WTC11 (cell line): ENCODE measurements at regions not wholly inside any gene's neighbourhood (a gene's known extent, or its start where the extent isn't known, plus 50 kb on each side); places are given as distances from the start of the nearest gene placed in this dataset.

Experiments
- ATAC-seq: fragments of 200-7000 bp; cut with Tn5 transposase; 2 replicates; pipeline ENCODE4 v1.10.0; 2021; ENCODE audit warnings: mild to moderate bottlenecking, moderate library complexity
- CTCF ChIA-PET: fragments of 300-600 bp; sonication (Branson Sonifier 250); formaldehyde crosslinking; loops from one replicate; lab custom pipeline; 2021; ENCODE audit warnings: antibody characterized with exemption; lab: Charles Lee
- POLR2A ChIA-PET: fragments of 350-600 bp; sonication (Branson Sonifier 250); formaldehyde crosslinking; loops from one replicate; lab custom pipeline; 2021; ENCODE audit warnings: antibody characterized with exemption; lab: Charles Lee
- DNase-seq: peaks from one replicate; pipeline ENCODE4 v3.0.0; 2021; ENCODE audit warnings: low spot score
- H3K27ac Mint-ChIP-seq: 2 replicates; pipeline ENCODE4 v1.8.0; 2021; ENCODE audit warnings: mixed read lengths
- H3K27me3 Mint-ChIP-seq: 2 replicates; pipeline ENCODE4 v1.8.0; 2021; ENCODE audit warnings: low read depth, mild to moderate bottlenecking, moderate library complexity, mixed read lengths
- H3K36me3 Mint-ChIP-seq: 2 replicates; pipeline ENCODE4 v1.8.0; 2021; ENCODE audit warnings: mixed read lengths
- H3K4me1 Mint-ChIP-seq: 2 replicates; pipeline ENCODE4 v1.8.0; 2022; ENCODE audit warnings: mixed read lengths
- H3K4me3 Mint-ChIP-seq: 2 replicates; pipeline ENCODE4 v1.8.0; 2021; ENCODE audit warnings: mild to moderate bottlenecking, moderate library complexity, mixed read lengths
- H3K9me3 Mint-ChIP-seq: 2 replicates; pipeline ENCODE4 v1.8.0; 2021; ENCODE audit warnings: mixed read lengths
- CREB1 ChIP-seq: sonication (generic); formaldehyde crosslinking; IDR thresholded peaks from 2 replicates; pipeline ENCODE4 v1.8.0; 2023; ENCODE audit warnings: mild to moderate bottlenecking, missing genetic modification reagents
- CREM ChIP-seq: sonication (generic); formaldehyde crosslinking; IDR thresholded peaks from 2 replicates; pipeline ENCODE4 v1.8.1; 2022; ENCODE audit warnings: mild to moderate bottlenecking, missing genetic modification reagents, moderate library complexity
- ERG ChIP-seq: fragments of 250-450 bp; sonication (Bioruptor Pico); IDR thresholded peaks from 2 replicates; pipeline ENCODE4 v1.8.0; 2021; ENCODE audit warnings: mild to moderate bottlenecking
- ESRRA ChIP-seq: sonication (generic); formaldehyde crosslinking; IDR thresholded peaks from 2 replicates; pipeline ENCODE4 v1.8.1; 2022; ENCODE audit warnings: mild to moderate bottlenecking, missing genetic modification reagents, borderline replicate concordance
- FOXJ3 ChIP-seq: sonication (generic); formaldehyde crosslinking; IDR thresholded peaks from 2 replicates; pipeline ENCODE4 v1.9.0; 2021; ENCODE audit warnings: missing genetic modification reagents, mild to moderate bottlenecking, borderline replicate concordance
- FOXP1 ChIP-seq: sonication (generic); formaldehyde crosslinking; IDR thresholded peaks from 2 replicates; pipeline ENCODE4 v1.8.0; 2022; ENCODE audit warnings: missing genetic modification reagents, mild to moderate bottlenecking, moderate library complexity, borderline replicate concordance
- GRHL2 ChIP-seq: fragments of 250-450 bp; sonication (Bioruptor Pico); IDR thresholded peaks from 2 replicates; pipeline ENCODE4 v1.8.0; 2022; ENCODE audit warnings: mild to moderate bottlenecking, moderate library complexity; ENCODE audit not compliant: insufficient replicate concordance, severe bottlenecking
- GTF2I ChIP-seq: fragments of 250-450 bp; sonication (Bioruptor Pico); conservative IDR thresholded peaks from 2 replicates; pipeline ENCODE4 v1.4.0; 2021; ENCODE audit warnings: mild to moderate bottlenecking
- HMGA2 ChIP-seq: fragments of 250-450 bp; sonication (Bioruptor Pico); IDR thresholded peaks from 2 replicates; pipeline ENCODE4 v1.4.0; 2021; ENCODE audit warnings: mild to moderate bottlenecking, moderate library complexity
- IRF2 ChIP-seq: sonication (generic); formaldehyde crosslinking; IDR thresholded peaks from 2 replicates; pipeline ENCODE4 v1.8.0; 2022; ENCODE audit warnings: low read depth, missing genetic modification reagents, borderline replicate concordance
- MYBL2 ChIP-seq: sonication (generic); formaldehyde crosslinking; IDR thresholded peaks from 2 replicates; pipeline ENCODE4 v1.8.1; 2023; ENCODE audit warnings: mild to moderate bottlenecking, moderate library complexity, missing genetic modification reagents
- NFE2L1 ChIP-seq: sonication (generic); formaldehyde crosslinking; IDR thresholded peaks from 2 replicates; pipeline ENCODE4 v1.8.1; 2023; ENCODE audit warnings: missing genetic modification reagents
- OVOL2 ChIP-seq: fragments of 250-450 bp; sonication (Bioruptor Pico); IDR thresholded peaks from 2 replicates; pipeline ENCODE4 v1.9.0; 2021; ENCODE audit warnings: mild to moderate bottlenecking, borderline replicate concordance
- RORB ChIP-seq: fragments of 250-450 bp; sonication (Bioruptor Pico); IDR thresholded peaks from 2 replicates; pipeline ENCODE4 v1.9.0; 2021; ENCODE audit warnings: mild to moderate bottlenecking
- SMAD4 ChIP-seq: sonication (generic); formaldehyde crosslinking; IDR thresholded peaks from 2 replicates; pipeline ENCODE4 v1.8.0; 2022; ENCODE audit warnings: mild to moderate bottlenecking, missing genetic modification reagents
- TP53 ChIP-seq: sonication (generic); formaldehyde crosslinking; IDR thresholded peaks from 2 replicates; pipeline ENCODE4 v1.8.1; 2023; ENCODE audit warnings: mild to moderate bottlenecking, missing genetic modification reagents
- ZNF121 ChIP-seq: sonication (generic); formaldehyde crosslinking; IDR thresholded peaks from 2 replicates; pipeline ENCODE4 v1.8.0; 2023; ENCODE audit warnings: missing genetic modification reagents
- ZNF138 ChIP-seq: sonication (generic); formaldehyde crosslinking; conservative IDR thresholded peaks from 2 replicates; pipeline ENCODE4 v1.8.1; 2022; ENCODE audit warnings: mild to moderate bottlenecking, moderate library complexity, missing genetic modification reagents
- ZNF232 ChIP-seq: sonication (generic); formaldehyde crosslinking; IDR thresholded peaks from 2 replicates; pipeline ENCODE4 v1.8.0; 2022; ENCODE audit warnings: mild to moderate bottlenecking, missing genetic modification reagents
- ZNF423 ChIP-seq: fragments of 250-450 bp; sonication (Bioruptor Pico); IDR thresholded peaks from 2 replicates; pipeline ENCODE4 v2.1.2; 2022; ENCODE audit warnings: mild to moderate bottlenecking, moderate library complexity
- ZNF532 ChIP-seq: fragments of 250-450 bp; sonication (Bioruptor Pico); IDR thresholded peaks from 2 replicates; pipeline ENCODE4 v1.9.0; 2021; ENCODE audit warnings: mild to moderate bottlenecking, borderline replicate concordance
- ZNF671 ChIP-seq: fragments of 250-450 bp; sonication (Bioruptor Pico); IDR thresholded peaks from 2 replicates; pipeline ENCODE4 v1.8.0; 2021; ENCODE audit warnings: mild to moderate bottlenecking
- ZSCAN18 ChIP-seq: fragments of 250-450 bp; sonication (Bioruptor Pico); IDR thresholded peaks from 2 replicates; pipeline ENCODE4 v2.1.2; 2022; ENCODE audit warnings: mild to moderate bottlenecking, moderate library complexity
- TF ChIP-seq, protein P1 (sequence below): sonication (generic); formaldehyde crosslinking; IDR thresholded peaks from 2 replicates; pipeline ENCODE4 v1.8.1; 2023; ENCODE audit warnings: mild to moderate bottlenecking, missing genetic modification reagents, moderate library complexity
- TF ChIP-seq, protein P2 (sequence below): sonication (generic); formaldehyde crosslinking; IDR thresholded peaks from 2 replicates; pipeline ENCODE4 v1.8.1; 2022; ENCODE audit warnings: missing genetic modification reagents, borderline replicate concordance
- TF ChIP-seq, protein P3 (sequence below): fragments of 250-450 bp; sonication (Bioruptor Pico); IDR thresholded peaks from 2 replicates; pipeline ENCODE4 v1.9.0; 2021; ENCODE audit warnings: mild to moderate bottlenecking

DNA sequence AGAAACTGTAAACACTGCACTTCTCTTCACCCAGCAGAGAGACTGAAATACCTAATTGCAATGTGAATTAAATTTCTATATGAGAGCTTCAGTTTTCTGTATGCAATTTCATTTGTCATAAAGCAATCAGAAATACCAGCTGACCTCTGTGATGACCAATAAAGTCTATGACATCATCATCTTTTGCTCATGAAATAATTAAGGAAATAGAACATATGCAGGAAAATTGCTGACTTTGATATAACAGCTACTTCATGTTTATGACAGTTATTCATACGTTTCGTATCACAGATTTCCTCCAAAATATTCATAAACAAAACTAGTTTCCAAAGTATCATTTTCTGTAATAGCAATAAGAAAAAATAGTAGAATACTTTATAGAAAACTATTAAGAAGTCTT is 652.3 kb downstream of the SLCO4C1 start:
- ChIA-PET CTCF (no interaction called here), POLR2A (no interaction called here)
- Mint-ChIP-seq H3K4me1 (no peaks in the 10 kb centered on the region), H3K9me3 (0 out of 2 replicates have a peak, but pooled peaks cover 3% of the 10 kb centered on the region), H3K4me3 (no peak overlapping the region), H3K27ac (no peak overlapping the region), H3K27me3 (no peaks in the 10 kb centered on the region), H3K36me3 (no peaks in the 10 kb centered on the region)
- ATAC-seq (no peak), DNase-seq (no peak)
- TF ChIP-seq, protein P1, sequence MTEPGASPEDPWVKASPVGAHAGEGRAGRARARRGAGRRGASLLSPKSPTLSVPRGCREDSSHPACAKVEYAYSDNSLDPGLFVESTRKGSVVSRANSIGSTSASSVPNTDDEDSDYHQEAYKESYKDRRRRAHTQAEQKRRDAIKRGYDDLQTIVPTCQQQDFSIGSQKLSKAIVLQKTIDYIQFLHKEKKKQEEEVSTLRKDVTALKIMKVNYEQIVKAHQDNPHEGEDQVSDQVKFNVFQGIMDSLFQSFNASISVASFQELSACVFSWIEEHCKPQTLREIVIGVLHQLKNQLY (CRISPR knock-in tag), result no peak
- TF ChIP-seq ZNF232 (CRISPR knock-in tag) (no peak), NFE2L1 (CRISPR knock-in tag) (no peak), ZNF671 (CRISPR knock-in tag) (no peak), ZNF138 (CRISPR knock-in tag) (no peak), ZSCAN18 (CRISPR knock-in tag) (no peak), OVOL2 (CRISPR knock-in tag) (no peak), ZNF423 (CRISPR knock-in tag) (no peak), FOXJ3 (CRISPR knock-in tag) (no peak), GTF2I (CRISPR knock-in tag) (no peak), HMGA2 (CRISPR knock-in tag) (no peak), IRF2 (CRISPR knock-in tag) (no peak), ZNF532 (CRISPR knock-in tag) (no peak), GRHL2 (CRISPR knock-in tag) (no peak), FOXP1 (no peak), RORB (no peak), ESRRA (CRISPR knock-in tag) (no peak), ZNF121 (CRISPR knock-in tag) (no peak), MYBL2 (CRISPR knock-in tag) (no peak)
- TF ChIP-seq, protein P2, sequence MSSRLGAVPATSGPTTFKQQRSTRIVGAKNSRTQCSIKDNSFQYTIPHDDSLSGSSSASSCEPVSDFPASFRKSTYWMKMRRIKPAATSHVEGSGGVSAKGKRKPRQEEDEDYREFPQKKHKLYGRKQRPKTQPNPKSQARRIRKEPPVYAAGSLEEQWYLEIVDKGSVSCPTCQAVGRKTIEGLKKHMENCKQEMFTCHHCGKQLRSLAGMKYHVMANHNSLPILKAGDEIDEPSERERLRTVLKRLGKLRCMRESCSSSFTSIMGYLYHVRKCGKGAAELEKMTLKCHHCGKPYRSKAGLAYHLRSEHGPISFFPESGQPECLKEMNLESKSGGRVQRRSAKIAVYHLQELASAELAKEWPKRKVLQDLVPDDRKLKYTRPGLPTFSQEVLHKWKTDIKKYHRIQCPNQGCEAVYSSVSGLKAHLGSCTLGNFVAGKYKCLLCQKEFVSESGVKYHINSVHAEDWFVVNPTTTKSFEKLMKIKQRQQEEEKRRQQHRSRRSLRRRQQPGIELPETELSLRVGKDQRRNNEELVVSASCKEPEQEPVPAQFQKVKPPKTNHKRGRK (CRISPR knock-in tag), result no peak

DNA sequence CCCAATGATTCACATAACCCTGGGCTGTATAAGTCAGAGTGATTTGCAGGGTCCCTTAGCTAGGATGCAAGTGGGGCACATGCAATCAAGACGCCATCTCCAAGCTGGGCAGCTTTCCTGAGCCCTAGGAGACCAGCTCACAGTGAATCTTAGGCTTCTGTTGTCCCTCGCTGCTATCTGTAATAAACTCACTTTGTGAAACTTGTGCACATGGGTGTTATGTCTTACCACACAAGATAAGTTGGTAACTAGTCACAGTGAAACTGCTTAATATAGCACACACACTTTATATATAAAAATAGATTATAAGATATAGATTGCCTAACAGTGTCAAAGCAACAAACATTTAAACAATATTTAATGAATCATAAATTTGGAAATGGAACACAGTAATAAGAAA is 658.5 kb downstream of the SLCO4C1 start:
- Mint-ChIP-seq H3K27ac (no peak overlapping the region), H3K36me3 (peaks cover 12% of the 10 kb centered on the region), H3K4me1 (no peaks in the 10 kb centered on the region), H3K27me3 (peaks cover 3% of the 10 kb centered on the region; the same call in 1 of the 2 replicates), H3K4me3 (no peak overlapping the region), H3K9me3 (peaks cover 20% of the 10 kb centered on the region)
- DNase-seq (no peak), ATAC-seq (no peak)
- CTCF ChIA-PET, result no interaction called here
- POLR2A ChIA-PET, result no interaction called here
- TF ChIP-seq, protein P3, sequence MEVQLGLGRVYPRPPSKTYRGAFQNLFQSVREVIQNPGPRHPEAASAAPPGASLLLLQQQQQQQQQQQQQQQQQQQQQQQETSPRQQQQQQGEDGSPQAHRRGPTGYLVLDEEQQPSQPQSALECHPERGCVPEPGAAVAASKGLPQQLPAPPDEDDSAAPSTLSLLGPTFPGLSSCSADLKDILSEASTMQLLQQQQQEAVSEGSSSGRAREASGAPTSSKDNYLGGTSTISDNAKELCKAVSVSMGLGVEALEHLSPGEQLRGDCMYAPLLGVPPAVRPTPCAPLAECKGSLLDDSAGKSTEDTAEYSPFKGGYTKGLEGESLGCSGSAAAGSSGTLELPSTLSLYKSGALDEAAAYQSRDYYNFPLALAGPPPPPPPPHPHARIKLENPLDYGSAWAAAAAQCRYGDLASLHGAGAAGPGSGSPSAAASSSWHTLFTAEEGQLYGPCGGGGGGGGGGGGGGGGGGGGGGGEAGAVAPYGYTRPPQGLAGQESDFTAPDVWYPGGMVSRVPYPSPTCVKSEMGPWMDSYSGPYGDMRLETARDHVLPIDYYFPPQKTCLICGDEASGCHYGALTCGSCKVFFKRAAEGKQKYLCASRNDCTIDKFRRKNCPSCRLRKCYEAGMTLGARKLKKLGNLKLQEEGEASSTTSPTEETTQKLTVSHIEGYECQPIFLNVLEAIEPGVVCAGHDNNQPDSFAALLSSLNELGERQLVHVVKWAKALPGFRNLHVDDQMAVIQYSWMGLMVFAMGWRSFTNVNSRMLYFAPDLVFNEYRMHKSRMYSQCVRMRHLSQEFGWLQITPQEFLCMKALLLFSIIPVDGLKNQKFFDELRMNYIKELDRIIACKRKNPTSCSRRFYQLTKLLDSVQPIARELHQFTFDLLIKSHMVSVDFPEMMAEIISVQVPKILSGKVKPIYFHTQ, result no peak
- TF ChIP-seq TP53 (CRISPR knock-in tag) (no peak), CREB1 (CRISPR knock-in tag) (no peak), ERG (CRISPR knock-in tag) (no peak), SMAD4 (no peak), ZNF423 (CRISPR knock-in tag) (no peak), CREM (CRISPR knock-in tag) (no peak)
